ENCODE measurements at regions not wholly inside any gene's neighbourhood (a gene's known extent, or its start where the extent isn't known, plus 50 kb on each side); places are given as distances from the start of the nearest gene placed in this dataset.

DNA sequence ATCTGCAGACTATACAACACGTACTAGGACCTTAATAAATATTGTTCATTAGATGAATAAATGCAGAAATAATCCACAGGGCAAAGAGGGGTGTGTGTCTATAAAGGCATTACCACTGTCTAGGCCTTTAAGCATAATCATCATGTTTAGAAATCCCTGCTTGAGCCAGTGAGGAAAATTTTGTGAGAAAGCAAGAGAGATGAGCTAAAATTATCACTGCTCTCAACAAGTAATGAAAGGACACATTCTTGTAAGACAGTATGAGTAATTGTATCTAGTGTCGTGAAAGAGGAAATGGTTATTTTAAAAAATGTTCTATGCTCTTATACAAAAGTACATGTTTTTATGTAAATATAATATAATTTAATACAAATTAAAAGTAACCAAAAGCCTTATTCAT is 1699.4 kb downstream of the PCDH9 start:
- 82 to 83% methylated on average over 2 of the region's 2 CpGs for WGBS, 2 donors
- intact Hi-C loops (cut with DNase I): no loop called here
- Histone ChIP-seq H3K4me3 (replicated peaks in 1 of 3) (no peak overlapping the region), H3K27me3 (no peaks in the 10 kb centered on the region), H3K27ac (no peak overlapping the region), H3K36me3 (no peaks in the 10 kb centered on the region), H3K9me3 (no peaks in the 10 kb centered on the region), H3K4me1 (no peaks in the 10 kb centered on the region)
- TF ChIP-seq, protein P1, sequence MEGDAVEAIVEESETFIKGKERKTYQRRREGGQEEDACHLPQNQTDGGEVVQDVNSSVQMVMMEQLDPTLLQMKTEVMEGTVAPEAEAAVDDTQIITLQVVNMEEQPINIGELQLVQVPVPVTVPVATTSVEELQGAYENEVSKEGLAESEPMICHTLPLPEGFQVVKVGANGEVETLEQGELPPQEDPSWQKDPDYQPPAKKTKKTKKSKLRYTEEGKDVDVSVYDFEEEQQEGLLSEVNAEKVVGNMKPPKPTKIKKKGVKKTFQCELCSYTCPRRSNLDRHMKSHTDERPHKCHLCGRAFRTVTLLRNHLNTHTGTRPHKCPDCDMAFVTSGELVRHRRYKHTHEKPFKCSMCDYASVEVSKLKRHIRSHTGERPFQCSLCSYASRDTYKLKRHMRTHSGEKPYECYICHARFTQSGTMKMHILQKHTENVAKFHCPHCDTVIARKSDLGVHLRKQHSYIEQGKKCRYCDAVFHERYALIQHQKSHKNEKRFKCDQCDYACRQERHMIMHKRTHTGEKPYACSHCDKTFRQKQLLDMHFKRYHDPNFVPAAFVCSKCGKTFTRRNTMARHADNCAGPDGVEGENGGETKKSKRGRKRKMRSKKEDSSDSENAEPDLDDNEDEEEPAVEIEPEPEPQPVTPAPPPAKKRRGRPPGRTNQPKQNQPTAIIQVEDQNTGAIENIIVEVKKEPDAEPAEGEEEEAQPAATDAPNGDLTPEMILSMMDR (IDR thresholded peaks at IDR 0.05): no peak
- no peak for TF ChIP-seq POLR2A (IDR thresholded peaks at IDR 0.05)
- no peak for DNase-seq

DNA sequence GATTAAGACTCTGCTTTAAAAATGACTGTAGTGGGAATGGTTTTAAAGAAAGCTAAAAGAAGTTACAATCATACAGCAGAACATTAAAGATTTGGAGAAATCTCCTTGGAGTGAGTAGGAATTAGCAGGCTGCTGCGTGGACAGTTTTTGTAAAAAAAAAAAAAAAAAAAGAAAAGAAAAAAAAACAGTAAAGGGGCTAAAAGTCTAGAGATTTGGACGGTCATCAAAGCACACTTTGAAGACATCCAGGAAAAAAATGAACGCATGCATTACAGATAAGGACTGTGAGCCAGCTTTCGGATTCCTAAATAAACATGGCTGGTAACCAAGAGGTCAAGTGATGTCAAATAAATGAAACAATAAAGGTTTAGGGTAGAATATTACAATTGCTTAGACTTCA is 1700.6 kb downstream of the PCDH9 start:
- 13 to 18% methylated on average over 4 of the region's 4 CpGs for WGBS, 2 donors
- H3K36me3 ChIP-seq: no peaks in the 10 kb centered on the region
- TF ChIP-seq POLR2A (IDR thresholded peaks at IDR 0.05): no peak
- TF ChIP-seq, protein P1 (IDR thresholded peaks at IDR 0.05): no peak
- no peak overlapping the region for H3K27ac ChIP-seq
- no peaks in the 10 kb centered on the region for H3K9me3 ChIP-seq
- H3K4me3 ChIP-seq (replicated peaks in 1 of 3): no peak overlapping the region
- DNase-seq: no peak
- intact Hi-C loops (cut with DNase I): no loop called here
- H3K27me3 ChIP-seq: no peaks in the 10 kb centered on the region
- H3K4me1 ChIP-seq: no peaks in the 10 kb centered on the region

DNA sequence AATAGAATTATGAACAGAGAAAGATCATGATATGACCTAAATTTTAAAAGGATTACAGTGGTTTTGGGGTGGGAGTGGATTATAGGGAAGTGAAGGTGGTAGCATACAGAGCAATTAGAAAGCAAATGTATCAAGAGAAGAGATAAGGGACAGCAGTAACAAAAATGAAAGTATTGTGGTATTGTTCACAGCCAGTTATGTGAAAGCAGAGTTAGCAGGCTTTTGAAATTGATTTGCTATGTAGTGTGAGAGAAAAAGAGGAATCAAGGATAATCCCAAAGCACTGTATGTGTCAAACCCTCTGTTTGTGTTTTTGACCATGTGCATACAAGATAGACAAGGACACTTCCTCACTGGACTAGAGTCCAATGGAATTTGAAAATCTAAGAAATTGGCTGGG is 1721.4 kb downstream of the PCDH9 start:
- H3K27ac ChIP-seq: no peak overlapping the region
- H3K9me3 ChIP-seq: no peaks in the 10 kb centered on the region
- H3K4me3 ChIP-seq (replicated peaks in 1 of 3): no peak overlapping the region
- TF ChIP-seq, protein P1 (IDR thresholded peaks at IDR 0.05): no peak
- no peak for TF ChIP-seq POLR2A (IDR thresholded peaks at IDR 0.05)
- H3K27me3 ChIP-seq: no peaks in the 10 kb centered on the region
- H3K4me1 ChIP-seq: no peaks in the 10 kb centered on the region
- DNase-seq: no peak
- no peaks in the 10 kb centered on the region for H3K36me3 ChIP-seq
- intact Hi-C loops (cut with DNase I): no loop called here

GRCh38 chr13:65508338-65508737 is 1721.8 kb downstream of the PCDH9 start:
- H3K36me3 ChIP-seq: no peaks in the 10 kb centered on the region
- no peak overlapping the region for H3K27ac ChIP-seq
- no peak overlapping the region for H3K4me3 ChIP-seq (replicated peaks in 1 of 3)
- H3K27me3 ChIP-seq: no peaks in the 10 kb centered on the region
- intact Hi-C loops (cut with DNase I): no loop called here
- no peaks in the 10 kb centered on the region for H3K9me3 ChIP-seq
- TF ChIP-seq, protein P1 (IDR thresholded peaks at IDR 0.05): no peak
- TF ChIP-seq POLR2A (IDR thresholded peaks at IDR 0.05): no peak
- no peaks in the 10 kb centered on the region for H3K4me1 ChIP-seq
- no peak for DNase-seq

DNA sequence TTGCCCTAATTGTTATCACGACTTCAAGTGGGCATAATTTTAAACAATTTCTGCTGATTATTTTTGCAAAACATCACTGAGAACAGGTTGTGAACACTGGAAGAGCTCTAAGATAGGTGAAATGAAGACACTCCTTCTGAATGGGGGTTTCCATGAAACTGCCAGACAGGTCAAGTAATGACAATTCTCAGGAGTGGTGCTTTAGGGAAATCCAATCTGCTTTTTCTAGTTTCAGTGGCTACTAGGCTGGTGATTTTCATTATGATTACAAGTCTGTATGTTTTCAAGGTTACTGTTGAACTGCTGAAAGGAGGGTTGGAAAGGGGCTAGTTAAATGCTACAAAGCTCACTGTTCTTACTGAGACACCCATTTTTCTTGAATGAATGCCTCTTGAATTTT is 1724.2 kb downstream of the PCDH9 start:
- no peak for TF ChIP-seq POLR2A (IDR thresholded peaks at IDR 0.05)
- TF ChIP-seq, protein P1 (IDR thresholded peaks at IDR 0.05): no peak
- Histone ChIP-seq H3K27me3 (no peaks in the 10 kb centered on the region), H3K9me3 (no peaks in the 10 kb centered on the region), H3K36me3 (no peaks in the 10 kb centered on the region), H3K27ac (no peak overlapping the region), H3K4me3 (replicated peaks in 1 of 3) (no peak overlapping the region), H3K4me1 (no peaks in the 10 kb centered on the region)
- 60 to 70% methylated on average over 1 of the region's 1 CpG for WGBS, 2 donors
- no peak for DNase-seq
- intact Hi-C loops (cut with DNase I): no loop called here
